Adrenal gland (tissue), 9 donors: ENCODE measurements at regions not wholly inside any gene's neighbourhood (a gene's known extent, or its start where the extent isn't known, plus 50 kb on each side); places are given as distances from the start of the nearest gene placed in this dataset.
A peak's percentile ranks its signal among the peaks of the same experiment; 100 is the strongest.

Source experiments
- DNase-seq, 7 donors: peaks; one replicate each; pipeline ENCODE4 v3.0.0-alpha.2; 2019 to 2020
- H3K27ac ChIP-seq, 5 donors: fragments of 200-600 bp; sonication (generic) in 4 of 5; 1 replicate in 3 of 5; 2 replicates in 2 of 5; pipeline versions ENCODE4 v1.5.1 to v1.8.0; 2016 to 2020; ENCODE audit warnings: mild to moderate bottlenecking in 1 of 5
- H3K27me3 ChIP-seq: fragments of 200-600 bp; 2 replicates; pipeline ENCODE4 v1.8.0; 2021
- H3K36me3 ChIP-seq, 2 donors: fragments of 200-600 bp; replicated peaks in 1 of 2; 1 replicate in 1 of 2; 2 replicates in 1 of 2; pipeline versions ENCODE4 v1.5.1 to v1.8.0; 2018 to 2022
- H3K4me1 ChIP-seq, 2 donors: fragments of 200-600 bp; replicated peaks in 1 of 2; 1 replicate in 1 of 2; 2 replicates in 1 of 2; pipeline versions ENCODE4 v1.5.1 to v1.8.0; 2018 to 2021
- H3K4me3 ChIP-seq, 4 donors: fragments of 200-600 bp; sonication (generic) in 3 of 4; one replicate each; pipeline ENCODE4 v1.5.1; 2016 to 2018
- H3K9me3 ChIP-seq, 3 donors: fragments of 200-600 bp; sonication (generic) in 1 of 3; replicated peaks in 1 of 3; 1 replicate in 2 of 3; 2 replicates in 1 of 3; pipeline versions ENCODE4 v1.5.1 to v1.8.0; 2016 to 2021
- POLR2A ChIP-seq, 2 donors: fragments of 450-650 bp; IDR thresholded peaks; one replicate each; pipeline ENCODE4 v1.6.1; 2017; ENCODE audit warnings: antibody characterized with exemption in 2 of 2, mild to moderate bottlenecking in 2 of 2, moderate library complexity in 1 of 2
- WGBS, 4 donors: extraction: QIAGEN DNeasy Blood & Tissue Kit in 2 of 4; methylation state at CpG; one replicate each; pipeline versions ENCODE4 v1.1.5 to v1.1.7; 2013 to 2017; 5-methylcytosine and 5-hydroxymethylcytosine counted together
- intact Hi-C, 2 donors: fragments of 100-400 bp; cut with DNase I; formaldehyde crosslinking; loops; one replicate each; pipeline versions ENCODE4 v1.14.1 to v1.15.0; 2022 to 2023
- TF ChIP-seq, protein P1 (sequence below), 6 experiments: fragments of 450-650 bp in 4 of 6; fragments of 200-600 bp in 2 of 6; sonication (generic) in 1 of 6; IDR thresholded peaks; 1 replicate in 5 of 6; 2 replicates in 1 of 6; pipeline versions ENCODE4 v1.5.1 to v1.8.0; 2016 to 2021; ENCODE audit warnings: antibody characterized with exemption in 6 of 6, mild to moderate bottlenecking in 2 of 6, moderate library complexity in 1 of 6
- donor health status: healthy with polysubstance abuse.
- donor health status: Bipolar disorder and iron deficiency.
- donor health status: DM: yes; HTN: yes; CAD: no.
- donor health status: DM: no; HTN: no; CAD: no.
- donor health status: DM: no; HTN: no; CAD: no.

- Histone ChIP-seq H3K27me3 (no peaks in the 10 kb centered on the region), H3K4me1 (no peaks in the 10 kb centered on the region), H3K27ac (no peak overlapping the region), H3K9me3 (no peaks in the 10 kb centered on the region), H3K4me3 (no peak overlapping the region), H3K36me3 (no peaks in the 10 kb centered on the region)
- intact Hi-C loops: no loop called here
- TF ChIP-seq, protein P1, sequence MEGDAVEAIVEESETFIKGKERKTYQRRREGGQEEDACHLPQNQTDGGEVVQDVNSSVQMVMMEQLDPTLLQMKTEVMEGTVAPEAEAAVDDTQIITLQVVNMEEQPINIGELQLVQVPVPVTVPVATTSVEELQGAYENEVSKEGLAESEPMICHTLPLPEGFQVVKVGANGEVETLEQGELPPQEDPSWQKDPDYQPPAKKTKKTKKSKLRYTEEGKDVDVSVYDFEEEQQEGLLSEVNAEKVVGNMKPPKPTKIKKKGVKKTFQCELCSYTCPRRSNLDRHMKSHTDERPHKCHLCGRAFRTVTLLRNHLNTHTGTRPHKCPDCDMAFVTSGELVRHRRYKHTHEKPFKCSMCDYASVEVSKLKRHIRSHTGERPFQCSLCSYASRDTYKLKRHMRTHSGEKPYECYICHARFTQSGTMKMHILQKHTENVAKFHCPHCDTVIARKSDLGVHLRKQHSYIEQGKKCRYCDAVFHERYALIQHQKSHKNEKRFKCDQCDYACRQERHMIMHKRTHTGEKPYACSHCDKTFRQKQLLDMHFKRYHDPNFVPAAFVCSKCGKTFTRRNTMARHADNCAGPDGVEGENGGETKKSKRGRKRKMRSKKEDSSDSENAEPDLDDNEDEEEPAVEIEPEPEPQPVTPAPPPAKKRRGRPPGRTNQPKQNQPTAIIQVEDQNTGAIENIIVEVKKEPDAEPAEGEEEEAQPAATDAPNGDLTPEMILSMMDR (IDR thresholded peaks at IDR 0.05): no peak
- TF ChIP-seq POLR2A (IDR thresholded peaks at IDR 0.05): no peak
- DNase-seq: no peak
- 75 to 80% (median 77%) methylated on average over 5 of the region's 5 CpGs for WGBS, 4 donors
These were observed 291.6 kb downstream of the PLPP3 start for GRCh38 chr1:56287721-56288120.

DNA sequence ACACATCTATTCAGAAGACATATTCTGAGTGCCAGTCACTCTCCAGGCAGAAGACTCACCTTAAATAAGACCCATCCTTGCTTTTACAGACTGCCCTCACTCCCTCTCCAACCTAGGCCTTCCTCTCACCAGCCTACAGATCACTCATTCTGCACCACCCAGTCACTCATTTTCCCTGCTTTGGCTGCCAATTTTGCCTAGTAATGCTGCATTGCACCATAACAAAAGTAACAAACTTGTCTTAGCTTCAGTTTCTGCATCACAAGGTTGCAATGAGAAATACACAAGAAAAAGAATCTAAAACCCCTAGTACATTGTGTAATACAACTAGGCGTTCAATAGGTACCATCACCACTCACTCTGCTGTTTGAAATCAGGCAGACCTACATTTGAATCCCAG, 292.4 kb downstream of the PLPP3 start:
- no peak for DNase-seq
- Histone ChIP-seq H3K4me3 (no peak overlapping the region), H3K36me3 (no peaks in the 10 kb centered on the region), H3K9me3 (no peaks in the 10 kb centered on the region), H3K27ac (no peak overlapping the region), H3K4me1 (no peaks in the 10 kb centered on the region), H3K27me3 (no peaks in the 10 kb centered on the region)
- intact Hi-C loops: no loop called here
- TF ChIP-seq, protein P1 (IDR thresholded peaks at IDR 0.05): no peak
- TF ChIP-seq POLR2A (IDR thresholded peaks at IDR 0.05): no peak
- WGBS, 4 donors: 60 to 89% (median 86%) methylated on average over 1 of the region's 1 CpG

DNA sequence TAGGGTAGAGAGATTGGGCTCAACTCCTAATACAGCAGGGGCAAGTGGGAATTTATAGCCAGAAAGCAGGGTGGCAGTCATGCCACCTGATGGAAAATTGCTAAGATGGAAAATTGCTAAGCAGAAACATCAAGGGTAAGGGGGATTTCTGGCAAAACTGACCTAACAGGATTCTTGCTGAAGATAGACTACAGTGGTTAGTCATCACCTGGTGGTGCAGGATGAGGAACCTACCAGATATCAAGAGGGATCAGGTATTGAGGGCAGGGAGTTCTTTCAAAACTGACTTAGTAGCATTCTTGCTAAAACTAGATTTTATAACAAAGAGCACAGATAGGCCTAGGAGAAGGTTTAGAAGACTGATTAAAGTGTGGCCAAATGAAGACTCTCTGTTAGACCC, 292.9 kb downstream of the PLPP3 start:
- no peaks in the 10 kb centered on the region for H3K4me1 ChIP-seq
- H3K36me3 ChIP-seq: no peaks in the 10 kb centered on the region
- intact Hi-C loops: no loop called here
- H3K27me3 ChIP-seq: no peaks in the 10 kb centered on the region
- DNase-seq: no peak
- H3K27ac ChIP-seq: peak overlapping the region in 1 of 5 donors; percentile 68
- no peak overlapping the region for H3K4me3 ChIP-seq
- TF ChIP-seq, protein P1 (IDR thresholded peaks at IDR 0.05): no peak
- TF ChIP-seq POLR2A (IDR thresholded peaks at IDR 0.05): no peak
- H3K9me3 ChIP-seq: no peaks in the 10 kb centered on the region

DNA sequence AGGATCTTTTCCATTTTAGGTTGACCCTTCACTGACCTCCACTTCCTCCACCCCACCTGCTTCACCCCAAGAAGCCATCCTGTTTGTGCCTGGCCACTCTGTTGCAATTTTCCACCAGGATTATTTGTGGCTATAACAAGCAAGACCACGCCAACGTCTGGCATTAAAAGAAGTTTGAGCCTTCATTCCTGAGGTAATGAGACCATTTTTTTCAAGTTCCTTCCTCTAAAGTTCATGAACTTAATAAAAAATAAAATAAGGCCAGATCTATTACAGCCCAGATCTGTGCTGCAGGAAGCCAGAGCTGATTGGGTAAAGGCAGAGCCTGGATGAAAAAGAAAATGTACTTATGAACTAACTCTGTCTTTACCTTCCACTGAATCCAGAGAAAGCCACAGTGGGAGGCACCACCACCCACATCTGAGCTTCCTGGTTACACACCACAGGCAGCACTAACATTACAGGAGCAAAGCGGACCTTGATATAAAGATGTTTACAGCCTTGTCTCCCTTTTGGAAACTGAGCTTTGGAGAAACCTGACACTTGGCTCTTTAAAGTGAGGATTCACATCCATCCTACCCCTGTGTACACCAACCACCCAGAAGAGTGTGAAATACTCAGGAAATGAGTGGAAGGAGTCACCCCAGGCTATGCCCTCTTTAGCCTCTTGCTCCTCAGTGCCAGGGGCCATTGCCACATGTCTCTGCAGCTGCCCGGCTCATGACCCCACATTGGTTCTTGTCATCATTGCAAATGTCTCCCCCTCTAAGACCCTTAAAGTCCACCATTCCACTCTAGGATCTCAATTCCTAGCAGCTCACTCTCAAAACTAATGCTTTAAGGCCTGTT, 293.6 kb downstream of the PLPP3 start:
- TF ChIP-seq, protein P1 (IDR thresholded peaks at IDR 0.05): no peak
- TF ChIP-seq POLR2A (IDR thresholded peaks at IDR 0.05): no peak
- H3K27ac ChIP-seq: peak overlapping the region in 1 of 5 donors; percentile 68
- no peaks in the 10 kb centered on the region for H3K27me3 ChIP-seq
- WGBS, 4 donors: 59 to 74% (median 64%) methylated on average over 4 of the region's 4 CpGs
- intact Hi-C loops: no loop called here
- H3K9me3 ChIP-seq: no peaks in the 10 kb centered on the region
- no peaks in the 10 kb centered on the region for H3K36me3 ChIP-seq
- H3K4me3 ChIP-seq: no peak overlapping the region
- peak in 1 of 7 donors; percentile 3 for DNase-seq
- H3K4me1 ChIP-seq: no peaks in the 10 kb centered on the region
